GM21390 (cell line): ENCODE measurements at regions not wholly inside any gene's neighbourhood (a gene's known extent, or its start where the extent isn't known, plus 50 kb on each side); places are given as distances from the start of the nearest gene placed in this dataset.
A peak's percentile ranks its signal among the peaks of the same experiment; 100 is the strongest.

ENCODE experiments used
- ATAC-seq: cut with Tn5 transposase; IDR thresholded peaks from one replicate; pipeline ENCODE4 v1.9.1; 2021; ENCODE audit not compliant: unreplicated experiment

DNA sequence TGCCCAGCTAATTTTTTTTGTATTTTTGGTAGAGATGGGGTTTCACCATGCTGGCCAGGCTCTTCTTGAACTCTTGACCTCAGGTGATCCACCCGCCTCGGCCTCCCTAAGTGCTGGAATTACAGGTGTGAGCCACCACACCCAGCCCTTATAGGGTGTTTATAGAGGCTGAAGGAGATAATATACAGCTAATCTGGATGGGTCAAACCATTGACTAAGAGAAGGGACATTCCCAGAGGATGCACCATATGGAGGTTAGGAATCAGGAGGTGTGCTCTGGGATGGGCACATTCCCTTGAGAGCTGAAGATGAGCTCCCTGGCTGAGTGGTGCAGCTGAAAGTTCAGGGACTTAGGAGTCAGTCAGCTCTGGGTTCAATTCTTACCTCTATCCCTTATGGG lies 68.3 kb upstream of the SHISA3 start:
- ATAC-seq: no peak

DNA sequence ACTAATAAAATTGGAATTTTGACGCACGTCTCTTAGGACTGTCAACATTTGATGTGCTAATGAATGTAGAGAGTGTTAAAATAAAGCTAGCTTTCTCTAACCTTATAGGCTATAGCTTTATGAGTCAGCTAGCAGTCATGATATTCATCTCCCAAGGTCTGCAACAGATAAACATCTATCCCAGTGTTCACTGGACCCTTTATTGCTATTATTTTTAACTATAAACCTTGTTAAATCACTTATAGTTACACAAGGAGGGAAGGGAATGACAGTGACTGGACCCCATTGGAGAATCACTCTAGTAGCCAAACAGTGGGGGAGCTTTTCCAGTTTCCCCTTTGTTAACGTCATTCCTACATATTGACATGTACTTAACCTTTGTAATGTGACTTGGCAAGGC lies 67.9 kb upstream of the SHISA3 start:
- no peak for ATAC-seq

DNA sequence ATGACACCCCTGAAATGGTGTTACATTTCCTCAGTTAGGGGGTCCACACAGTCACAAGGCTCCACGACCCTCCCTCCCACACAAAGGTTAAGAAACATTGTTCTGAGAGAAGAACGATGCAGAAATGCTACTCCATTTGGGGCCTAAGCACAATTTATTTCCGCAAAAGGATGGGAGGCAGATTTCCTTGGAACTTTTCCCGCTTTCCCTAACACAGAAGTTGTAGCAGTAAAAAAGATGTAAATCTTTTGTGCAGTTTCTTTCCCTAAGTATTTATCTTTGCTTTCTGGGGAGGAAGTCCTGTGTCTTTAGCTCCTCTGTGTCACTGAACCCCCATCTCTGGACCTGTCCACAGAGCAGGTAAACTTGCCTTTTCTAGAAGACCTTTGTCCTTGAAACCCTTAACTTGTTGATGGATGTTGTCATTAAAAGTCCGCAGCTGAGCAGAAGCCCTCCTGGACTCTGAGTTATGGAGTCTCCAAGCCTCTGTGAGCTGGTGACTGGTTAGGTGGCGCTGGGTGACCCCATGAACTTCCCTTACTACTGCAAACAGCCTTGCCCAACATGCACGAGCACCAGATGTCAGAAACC lies 67.2 kb upstream of the SHISA3 start:
- ATAC-seq: no peak

DNA sequence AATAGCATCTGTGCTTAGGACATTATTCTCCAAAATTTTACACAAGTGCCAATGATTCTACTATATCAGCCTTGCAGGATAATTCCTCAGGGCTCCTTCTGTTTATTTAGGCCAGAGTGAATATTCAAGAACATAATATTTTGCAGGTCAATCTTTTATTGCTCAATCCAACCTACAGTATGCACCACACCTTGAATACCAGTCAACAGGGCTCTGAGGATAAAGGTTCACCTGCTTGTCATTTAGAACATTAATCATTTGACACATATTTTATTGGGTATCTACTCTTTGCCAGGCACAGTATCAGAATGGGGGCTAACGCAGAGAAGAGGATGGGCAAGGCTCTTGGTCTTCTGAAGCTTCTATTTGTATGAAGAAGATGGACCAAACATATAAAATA lies 66.2 kb upstream of the SHISA3 start:
- no peak for ATAC-seq

DNA sequence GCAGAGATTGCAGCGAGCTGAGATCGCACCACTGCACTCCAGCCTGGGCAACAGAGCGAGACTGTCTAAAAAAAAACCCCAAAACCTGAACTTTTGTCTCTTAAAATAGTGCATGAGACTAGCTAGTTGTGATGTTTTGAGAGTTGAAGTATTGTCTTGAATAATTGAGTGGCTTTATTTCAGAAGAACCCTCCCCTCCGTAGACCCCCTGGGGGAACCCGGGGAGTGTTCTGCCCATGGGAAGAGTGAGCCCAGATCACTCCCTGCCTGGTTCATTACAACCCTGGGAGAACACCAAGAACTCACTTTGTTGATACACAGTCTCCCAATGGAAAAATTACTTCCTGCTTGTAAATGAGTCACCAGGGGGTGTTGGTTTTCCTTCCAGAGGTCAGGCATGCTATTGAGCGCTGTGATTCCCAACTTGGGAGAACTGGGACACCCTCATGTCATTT lies 65.3 kb upstream of the SHISA3 start:
- peak; percentile 74 for ATAC-seq

DNA sequence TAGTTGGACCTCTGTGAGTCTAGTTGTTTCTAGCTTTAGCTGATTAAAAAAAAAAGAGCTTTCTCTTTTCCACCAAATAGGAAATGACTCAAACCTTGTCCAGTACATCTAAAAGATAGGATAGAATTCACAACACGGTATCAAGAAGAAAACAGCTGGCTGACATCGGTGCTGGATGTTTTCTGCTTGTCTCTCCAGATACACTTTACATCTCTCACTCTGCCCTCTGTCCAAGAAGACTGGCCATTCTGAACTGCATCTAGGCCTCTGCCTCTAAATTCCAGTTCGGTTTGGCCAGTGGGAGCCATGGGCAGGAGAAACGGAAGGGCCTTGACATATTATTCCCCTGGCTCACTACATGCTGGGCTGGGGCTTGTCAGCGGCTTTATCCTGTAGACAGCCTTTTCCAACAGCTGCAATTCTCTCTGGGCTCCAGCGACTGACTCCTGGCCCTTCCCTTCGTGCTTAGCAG lies 57.3 kb upstream of the SHISA3 start:
- ATAC-seq: no peak

DNA sequence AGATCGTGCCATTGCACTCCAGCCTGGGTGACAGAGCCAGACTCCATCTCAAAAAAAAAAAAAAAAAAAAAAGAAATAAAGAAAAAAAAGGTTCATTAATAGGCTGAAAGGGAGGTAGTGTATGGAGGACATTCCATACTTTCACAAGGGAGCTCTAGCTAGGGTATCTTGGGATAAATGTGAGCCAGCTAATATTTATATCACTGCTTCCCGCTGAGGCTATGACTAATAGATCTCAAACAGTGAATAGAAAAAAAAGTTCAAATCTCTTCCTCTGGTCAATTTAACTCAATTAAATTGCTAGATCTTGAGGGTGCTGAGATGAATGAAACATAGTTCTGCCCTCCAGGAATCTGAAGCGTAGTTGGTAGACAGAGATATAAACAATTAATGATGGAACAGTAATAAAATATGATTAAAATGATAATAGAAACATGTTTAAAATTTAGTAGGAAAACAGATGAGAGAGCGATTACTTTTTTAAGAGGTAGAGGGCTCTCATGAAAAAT lies 55.7 kb upstream of the SHISA3 start:
- ATAC-seq: no peak

DNA sequence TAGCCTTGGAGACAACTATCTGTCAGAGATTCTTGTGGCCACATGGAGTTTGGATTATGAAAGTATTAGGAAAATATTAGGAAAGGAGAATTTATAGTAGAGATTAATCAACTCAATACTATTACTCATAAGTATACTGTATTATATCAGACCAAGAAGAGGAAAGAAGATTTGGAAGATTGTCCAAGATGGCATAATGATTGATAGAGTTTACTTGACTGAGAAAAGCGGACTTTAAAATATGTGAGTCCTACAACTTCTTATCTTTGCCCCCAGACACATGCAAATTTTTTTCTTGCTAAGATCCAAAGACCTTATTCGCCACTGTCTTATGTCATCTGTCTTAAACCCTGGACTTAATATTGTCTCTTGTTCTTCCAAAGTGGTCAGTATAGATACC lies 54.8 kb upstream of the SHISA3 start:
- ATAC-seq: no peak

DNA sequence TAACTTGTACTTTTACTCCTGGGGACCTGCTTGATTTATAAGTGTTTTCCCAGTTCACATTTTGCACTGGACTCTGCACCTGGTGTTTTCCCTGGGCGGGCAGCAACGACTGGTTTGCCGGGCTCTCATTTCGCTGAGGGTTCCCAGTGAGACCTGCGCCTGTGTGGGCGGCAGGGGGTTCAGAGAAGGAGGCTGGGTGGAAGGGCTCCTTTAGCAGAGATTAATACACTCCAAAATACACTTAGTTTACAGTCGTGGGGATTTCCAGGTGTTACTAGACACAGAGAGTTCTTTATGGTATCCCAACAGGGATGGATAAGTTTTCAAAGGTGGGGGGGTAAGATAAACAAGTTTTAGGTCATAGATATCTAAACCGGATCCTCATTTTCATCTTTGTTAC lies 53.0 kb upstream of the SHISA3 start:
- peak; percentile 61 for ATAC-seq

DNA sequence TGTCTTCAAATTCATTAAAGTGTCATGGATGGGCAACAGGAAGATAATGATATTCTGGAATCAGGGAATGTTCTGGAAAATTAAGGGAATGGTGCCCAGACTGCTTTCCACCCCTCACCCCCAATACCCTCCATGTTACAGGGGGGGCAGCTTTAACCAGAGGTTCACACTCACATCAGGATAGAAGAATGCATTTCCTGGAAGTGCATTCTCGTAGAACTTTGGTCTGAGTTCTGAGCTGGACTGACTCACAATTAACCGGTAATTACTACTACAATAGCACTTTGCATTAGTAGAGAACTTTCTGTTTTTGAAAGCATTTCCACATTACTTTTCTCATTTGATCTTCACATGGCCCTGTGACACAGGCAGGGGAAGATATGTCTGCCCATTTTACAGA lies 52.5 kb upstream of the SHISA3 start:
- ATAC-seq: no peak

DNA sequence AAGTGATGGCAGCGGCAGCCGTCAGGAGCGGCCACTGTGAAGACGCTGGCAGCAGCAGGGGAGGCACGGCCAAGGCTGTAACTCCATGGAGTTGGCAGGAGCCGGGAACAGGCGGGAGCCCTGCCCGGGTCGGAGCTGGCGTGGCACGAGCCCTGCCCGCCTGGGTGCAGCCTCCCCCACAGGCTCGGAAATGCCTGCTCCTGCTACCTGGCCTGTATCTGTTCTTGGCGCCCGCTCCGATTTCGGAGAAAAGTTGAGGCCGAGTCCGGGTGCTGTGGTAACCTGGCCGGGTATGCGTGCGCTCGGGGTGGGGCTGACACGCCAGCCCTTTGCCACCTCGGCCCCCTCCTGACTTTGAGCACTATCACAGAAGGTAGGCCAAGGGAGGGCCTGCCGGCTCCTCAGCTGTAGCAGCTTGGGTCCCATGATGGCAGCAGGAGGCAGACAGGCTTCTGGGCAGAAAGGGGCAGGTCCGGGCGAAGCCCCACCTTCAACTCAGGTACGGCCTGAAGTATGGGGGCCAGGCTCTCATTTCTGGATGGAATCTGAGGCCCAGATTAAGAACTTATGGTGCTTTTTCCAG lies 51.2 kb upstream of the SHISA3 start:
- ATAC-seq: no peak

DNA sequence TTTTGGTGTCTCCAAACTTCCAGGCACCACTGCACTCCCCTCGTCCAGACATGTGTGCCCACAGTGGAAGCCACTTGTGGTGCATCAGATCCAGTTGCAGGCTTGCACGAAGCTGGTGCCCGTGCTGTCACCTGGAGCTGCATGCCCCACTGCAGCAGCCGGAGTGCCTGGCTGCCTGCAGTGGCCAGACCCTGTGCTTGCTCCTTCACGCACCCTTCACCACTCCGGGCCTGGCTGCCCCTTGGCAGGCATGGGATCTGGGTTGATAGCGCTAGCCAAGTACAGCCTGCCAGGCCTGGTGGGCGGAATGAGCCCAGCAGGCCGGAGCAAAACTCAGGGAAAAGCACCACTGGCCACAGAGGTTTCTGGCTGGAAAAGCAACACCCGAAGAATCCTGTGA lies 50.2 kb upstream of the SHISA3 start:
- ATAC-seq: no peak
